ENCODE measurements at regions not wholly inside any gene's neighbourhood (a gene's known extent, or its start where the extent isn't known, plus 50 kb on each side); places are given as distances from the start of the nearest gene placed in this dataset.

- H3K14ac ChIP-seq (ENCODE audit: low read length in 2 of 2): no peak overlapping the region
- DNase-seq: no peak
- H2BK15ac ChIP-seq (ENCODE audit: low read depth, poor library complexity, severe bottlenecking): no peak overlapping the region
- H4K91ac ChIP-seq (ENCODE audit: low read length): no peak overlapping the region
- H3K9me3 ChIP-seq (ENCODE audit: control insufficient read depth, low read length): no peaks in the 10 kb centered on the region
- H3K9ac ChIP-seq (ENCODE audit: low read length): no peak overlapping the region
- H2BK5ac ChIP-seq (ENCODE audit: low read depth, low read length, poor library complexity, severe bottlenecking): no peak overlapping the region
- no peak overlapping the region for H2AFZ ChIP-seq (ENCODE audit: low read depth, low read length)
- H3K4me1 ChIP-seq (ENCODE audit: control insufficient read depth, insufficient read depth, low read depth, low read length): no peaks in the 10 kb centered on the region
- H4K8ac ChIP-seq (ENCODE audit: low read length): no peak overlapping the region
- no peaks in the 10 kb centered on the region for H3K79me1 ChIP-seq (replicated peaks; ENCODE audit: low read length, poor library complexity, severe bottlenecking)
- H3K4me3 ChIP-seq (ENCODE audit: insufficient read depth in 1 of 2, low read depth in 1 of 2, low read length in 2 of 2): no peak overlapping the region
- no peaks in the 10 kb centered on the region for H3K27me3 ChIP-seq (ENCODE audit: control insufficient read depth in 1 of 2, insufficient read depth in 1 of 2, low read length in 2 of 2)
- 88% methylated on average over 5 of the region's 5 CpGs for WGBS
- no peak overlapping the region for H3K4me2 ChIP-seq (ENCODE audit: low read length, poor library complexity, severe bottlenecking)
- no peaks in the 10 kb centered on the region for H3K36me3 ChIP-seq (ENCODE audit: control insufficient read depth in 1 of 2, insufficient read depth in 2 of 2, low read depth in 1 of 2, low read length in 2 of 2)
- H3K23ac ChIP-seq (ENCODE audit: low read length in 2 of 2): no peak overlapping the region
- H3K18ac ChIP-seq (ENCODE audit: low read depth in 1 of 2, low read length in 2 of 2): no peak overlapping the region
- H3K27ac ChIP-seq (ENCODE audit: low read length, poor library complexity, severe bottlenecking): no peak overlapping the region
- no peak overlapping the region for H3K4ac ChIP-seq (ENCODE audit: low read depth in 1 of 2, low read length in 2 of 2)
- H2BK120ac ChIP-seq (ENCODE audit: low read depth, low read length): no peak overlapping the region
- no peak overlapping the region for H2AK5ac ChIP-seq (ENCODE audit: low read length, severe bottlenecking)
- H2BK12ac ChIP-seq (ENCODE audit: low read length in 2 of 2): no peak overlapping the region
These were observed 110.6 kb upstream of the RNF32 start for GRCh38 chr7:156529956-156530355.

DNA sequence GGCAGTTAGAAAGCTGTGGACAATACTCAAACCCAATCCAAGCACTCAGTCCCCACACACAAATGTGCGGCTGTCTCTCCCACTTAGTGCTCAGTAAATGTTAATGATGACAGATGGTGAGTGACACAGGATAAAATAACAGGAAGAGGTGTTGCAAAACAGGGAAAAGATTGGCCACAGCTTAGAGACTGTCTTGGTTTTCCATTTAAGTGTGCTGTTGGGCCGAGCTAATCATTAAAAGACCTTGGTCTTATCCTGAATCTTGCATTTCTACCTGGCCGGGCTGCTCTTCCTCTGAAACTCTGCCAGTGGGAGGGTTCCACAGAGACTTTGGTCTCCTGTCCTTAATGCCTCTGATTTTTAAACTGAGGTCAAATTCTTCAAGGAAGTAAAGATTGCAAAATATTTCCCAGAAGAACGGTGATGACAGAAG, 113.1 kb upstream of the RNF32 start:
- Histone ChIP-seq H3K36me3 (ENCODE audit: control insufficient read depth in 1 of 2, insufficient read depth in 2 of 2, low read depth in 1 of 2, low read length in 2 of 2) (no peaks in the 10 kb centered on the region), H2BK12ac (ENCODE audit: low read length in 2 of 2) (no peak overlapping the region), H4K91ac (ENCODE audit: low read length) (no peak overlapping the region), H2AK5ac (ENCODE audit: low read length, severe bottlenecking) (no peak overlapping the region), H3K4me1 (ENCODE audit: control insufficient read depth, insufficient read depth, low read depth, low read length) (no peaks in the 10 kb centered on the region), H3K27me3 (ENCODE audit: control insufficient read depth in 1 of 2, insufficient read depth in 1 of 2, low read length in 2 of 2) (no peaks in the 10 kb centered on the region), H3K14ac (ENCODE audit: low read length in 2 of 2) (no peak overlapping the region), H3K9ac (ENCODE audit: low read length) (no peak overlapping the region), H3K79me1 (replicated peaks; ENCODE audit: low read length, poor library complexity, severe bottlenecking) (no peaks in the 10 kb centered on the region), H3K4me2 (ENCODE audit: low read length, poor library complexity, severe bottlenecking) (no peak overlapping the region), H3K18ac (ENCODE audit: low read depth in 1 of 2, low read length in 2 of 2) (no peak overlapping the region), H3K4ac (ENCODE audit: low read depth in 1 of 2, low read length in 2 of 2) (no peak overlapping the region), H3K23ac (ENCODE audit: low read length in 2 of 2) (no peak overlapping the region), H4K8ac (ENCODE audit: low read length) (no peak overlapping the region), H2BK15ac (ENCODE audit: low read depth, poor library complexity, severe bottlenecking) (no peak overlapping the region), H2AFZ (ENCODE audit: low read depth, low read length) (no peak overlapping the region), H3K27ac (ENCODE audit: low read length, poor library complexity, severe bottlenecking) (no peak overlapping the region), H2BK120ac (ENCODE audit: low read depth, low read length) (no peak overlapping the region), H2BK5ac (ENCODE audit: low read depth, low read length, poor library complexity, severe bottlenecking) (no peak overlapping the region), H3K9me3 (ENCODE audit: control insufficient read depth, low read length) (peaks cover 3% of the 10 kb centered on the region), H3K4me3 (ENCODE audit: insufficient read depth in 1 of 2, low read depth in 1 of 2, low read length in 2 of 2) (no peak overlapping the region)
- DNase-seq: no peak
- 83% methylated on average over 3 of the region's 4 CpGs for WGBS

DNA sequence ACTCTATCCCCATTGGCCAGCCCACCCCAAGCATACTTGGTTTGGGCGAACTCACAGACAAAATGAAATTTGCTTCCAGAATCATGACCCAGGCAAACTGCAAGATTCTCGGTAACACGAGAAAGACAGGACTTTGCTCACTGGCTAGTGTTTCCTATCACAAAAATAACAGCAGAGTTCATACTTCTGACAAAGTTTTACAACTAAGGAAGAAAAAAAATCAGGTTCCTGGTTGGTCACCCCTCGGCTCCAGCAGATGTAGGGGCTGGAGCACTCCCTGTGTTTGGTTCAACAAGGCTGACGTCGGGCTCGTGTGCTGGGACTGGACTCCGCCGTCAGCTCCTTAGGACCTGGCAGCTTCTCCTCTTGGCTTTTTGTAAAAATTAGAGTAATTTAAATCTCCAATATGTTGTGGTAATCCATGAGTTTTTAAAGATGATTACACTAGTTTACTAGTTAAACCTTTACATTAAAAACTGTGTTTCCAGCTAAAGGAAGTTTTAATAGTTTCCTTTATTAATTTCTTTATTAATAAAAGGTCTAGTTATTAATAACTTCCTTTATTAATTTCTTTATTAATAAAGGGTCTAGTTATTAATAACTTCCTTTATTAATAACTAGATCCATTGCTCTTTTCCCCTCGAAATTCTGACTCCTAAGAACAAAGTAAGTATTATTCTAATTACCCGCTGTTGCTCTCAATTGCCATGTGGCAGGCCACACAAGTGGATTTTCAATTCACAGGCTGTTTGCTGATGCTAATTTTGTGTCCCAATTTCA, 115.6 kb upstream of the RNF32 start:
- no peak overlapping the region for H2BK12ac ChIP-seq (ENCODE audit: low read length in 2 of 2)
- no peak overlapping the region for H3K4me3 ChIP-seq (ENCODE audit: insufficient read depth in 1 of 2, low read depth in 1 of 2, low read length in 2 of 2)
- no peak overlapping the region for H3K27ac ChIP-seq (ENCODE audit: low read length, poor library complexity, severe bottlenecking)
- H2BK120ac ChIP-seq (ENCODE audit: low read depth, low read length): no peak overlapping the region
- H2BK5ac ChIP-seq (ENCODE audit: low read depth, low read length, poor library complexity, severe bottlenecking): no peak overlapping the region
- no peak overlapping the region for H4K8ac ChIP-seq (ENCODE audit: low read length)
- H3K9me3 ChIP-seq (ENCODE audit: control insufficient read depth, low read length): peaks cover 3% of the 10 kb centered on the region
- H3K79me1 ChIP-seq (replicated peaks; ENCODE audit: low read length, poor library complexity, severe bottlenecking): no peaks in the 10 kb centered on the region
- no peaks in the 10 kb centered on the region for H3K36me3 ChIP-seq (ENCODE audit: control insufficient read depth in 1 of 2, insufficient read depth in 2 of 2, low read depth in 1 of 2, low read length in 2 of 2)
- H2AFZ ChIP-seq (ENCODE audit: low read depth, low read length): no peak overlapping the region
- no peaks in the 10 kb centered on the region for H3K4me1 ChIP-seq (ENCODE audit: control insufficient read depth, insufficient read depth, low read depth, low read length)
- H3K18ac ChIP-seq (ENCODE audit: low read depth in 1 of 2, low read length in 2 of 2): no peak overlapping the region
- no peak overlapping the region for H3K14ac ChIP-seq (ENCODE audit: low read length in 2 of 2)
- DNase-seq: no peak
- H3K4ac ChIP-seq (ENCODE audit: low read depth in 1 of 2, low read length in 2 of 2): no peak overlapping the region
- no peak overlapping the region for H3K23ac ChIP-seq (ENCODE audit: low read length in 2 of 2)
- H4K91ac ChIP-seq (ENCODE audit: low read length): no peak overlapping the region
- H2AK5ac ChIP-seq (ENCODE audit: low read length, severe bottlenecking): no peak overlapping the region
- no peak overlapping the region for H3K9ac ChIP-seq (ENCODE audit: low read length)
- 85% methylated on average over 8 of the region's 11 CpGs for WGBS
- H2BK15ac ChIP-seq (ENCODE audit: low read depth, poor library complexity, severe bottlenecking): no peak overlapping the region
- no peaks in the 10 kb centered on the region for H3K27me3 ChIP-seq (ENCODE audit: control insufficient read depth in 1 of 2, insufficient read depth in 1 of 2, low read length in 2 of 2)
- no peak overlapping the region for H3K4me2 ChIP-seq (ENCODE audit: low read length, poor library complexity, severe bottlenecking)

DNA sequence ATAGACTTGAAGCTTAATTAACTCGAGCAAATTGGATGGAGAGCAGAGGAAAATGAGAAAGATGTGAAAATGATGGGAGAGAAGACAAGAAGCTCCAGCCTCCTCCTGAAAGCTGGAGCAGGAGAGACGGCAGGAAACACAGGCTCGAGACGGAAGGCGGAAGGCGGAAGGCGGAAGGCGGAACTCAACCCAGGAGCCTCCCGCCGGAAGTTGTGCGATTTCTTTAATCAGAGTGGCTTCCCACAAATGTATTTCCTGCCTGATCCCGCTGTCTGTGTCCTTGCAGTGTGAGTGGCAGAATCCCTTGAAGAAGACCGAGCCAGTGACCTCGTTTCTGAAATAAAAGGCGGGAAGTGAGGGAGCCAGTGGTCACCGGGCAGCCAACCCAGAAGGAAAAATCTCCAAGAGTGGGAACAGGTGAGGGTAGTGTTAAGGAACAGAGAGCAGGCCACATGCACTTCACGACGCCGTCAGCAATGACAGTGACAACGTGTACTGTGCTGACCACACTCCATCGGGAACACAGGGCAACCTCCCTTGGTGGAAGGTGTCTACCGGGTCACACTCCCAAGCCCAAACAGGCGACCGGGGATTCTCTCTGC, 117.0 kb upstream of the RNF32 start:
- Histone ChIP-seq H3K14ac (ENCODE audit: low read length in 2 of 2) (no peak overlapping the region), H2BK120ac (ENCODE audit: low read depth, low read length) (no peak overlapping the region), H3K27ac (ENCODE audit: low read length, poor library complexity, severe bottlenecking) (no peak overlapping the region), H2BK5ac (ENCODE audit: low read depth, low read length, poor library complexity, severe bottlenecking) (no peak overlapping the region), H3K9ac (ENCODE audit: low read length) (no peak overlapping the region), H3K4me2 (ENCODE audit: low read length, poor library complexity, severe bottlenecking) (no peak overlapping the region), H3K9me3 (ENCODE audit: control insufficient read depth, low read length) (peaks cover 3% of the 10 kb centered on the region), H3K36me3 (ENCODE audit: control insufficient read depth in 1 of 2, insufficient read depth in 2 of 2, low read depth in 1 of 2, low read length in 2 of 2) (no peaks in the 10 kb centered on the region), H3K27me3 (ENCODE audit: control insufficient read depth in 1 of 2, insufficient read depth in 1 of 2, low read length in 2 of 2) (no peaks in the 10 kb centered on the region), H3K4ac (ENCODE audit: low read depth in 1 of 2, low read length in 2 of 2) (no peak overlapping the region), H2AK5ac (ENCODE audit: low read length, severe bottlenecking) (no peak overlapping the region), H3K23ac (ENCODE audit: low read length in 2 of 2) (no peak overlapping the region), H4K91ac (ENCODE audit: low read length) (no peak overlapping the region), H4K8ac (ENCODE audit: low read length) (no peak overlapping the region), H2BK12ac (ENCODE audit: low read length in 2 of 2) (no peak overlapping the region), H3K4me3 (ENCODE audit: insufficient read depth in 1 of 2, low read depth in 1 of 2, low read length in 2 of 2) (no peak overlapping the region), H3K79me1 (replicated peaks; ENCODE audit: low read length, poor library complexity, severe bottlenecking) (no peaks in the 10 kb centered on the region), H3K4me1 (ENCODE audit: control insufficient read depth, insufficient read depth, low read depth, low read length) (no peaks in the 10 kb centered on the region), H2AFZ (ENCODE audit: low read depth, low read length) (no peak overlapping the region), H3K18ac (ENCODE audit: low read depth in 1 of 2, low read length in 2 of 2) (no peak overlapping the region), H2BK15ac (ENCODE audit: low read depth, poor library complexity, severe bottlenecking) (no peak overlapping the region)
- 83% methylated on average over 24 of the region's 24 CpGs for WGBS
- DNase-seq: no peak

Data from mesenchymal stem cell (in vitro differentiated cells and primary cell).